Liver (tissue), 3 donors: ENCODE measurements at regions not wholly inside any gene's neighbourhood (a gene's known extent, or its start where the extent isn't known, plus 50 kb on each side); places are given as distances from the start of the nearest gene placed in this dataset.

Experiments
- ATF3 ChIP-seq: IDR thresholded peaks from 2 replicates; pipeline ENCODE4 v1.6.1; 2016; ENCODE audit warnings: antibody characterized with exemption
- FOXA1 ChIP-seq: IDR thresholded peaks from 2 replicates; pipeline ENCODE4 v1.6.1; 2016; ENCODE audit warnings: antibody characterized with exemption
- MAX ChIP-seq: IDR thresholded peaks from 2 replicates; pipeline ENCODE4 v1.6.1; 2016; ENCODE audit warnings: antibody characterized with exemption
- RAD21 ChIP-seq, 2 donors: IDR thresholded peaks; 2 replicates each; pipeline ENCODE4 v1.6.1; 2016; ENCODE audit warnings: antibody characterized with exemption in 2 of 2, mild to moderate bottlenecking in 2 of 2
- TAF1 ChIP-seq: conservative IDR thresholded peaks from 2 replicates; pipeline ENCODE4 v1.6.1; 2016; ENCODE audit warnings: antibody characterized with exemption, mild to moderate bottlenecking
- ZBTB33 ChIP-seq: IDR thresholded peaks from 2 replicates; pipeline ENCODE4 v1.6.1; 2016; ENCODE audit warnings: antibody characterized with exemption
- TF ChIP-seq, protein P1 (sequence below): fragments of 150-350 bp; IDR thresholded peaks from 2 replicates; pipeline ENCODE4 v1.5.1; 2017; ENCODE audit warnings: improper control_type of control experiment, low read depth, low read length; ENCODE audit not compliant: missing input control
- TF ChIP-seq, protein P2 (sequence below): IDR thresholded peaks from 2 replicates; pipeline ENCODE4 v1.6.1; 2016; ENCODE audit warnings: antibody characterized with exemption, mild to moderate bottlenecking
- donor health status: healthy.
- donor health status: healthy.

GRCh38 chr1:199101635-199102034 is 462.8 kb downstream of the PTPRC start:
- TF ChIP-seq ATF3 (no peak), TAF1 (no peak), MAX (no peak), ZBTB33 (no peak), FOXA1 (no peak), RAD21 (IDR thresholded peaks at IDR 0.05) (no peak)
- TF ChIP-seq, protein P1, sequence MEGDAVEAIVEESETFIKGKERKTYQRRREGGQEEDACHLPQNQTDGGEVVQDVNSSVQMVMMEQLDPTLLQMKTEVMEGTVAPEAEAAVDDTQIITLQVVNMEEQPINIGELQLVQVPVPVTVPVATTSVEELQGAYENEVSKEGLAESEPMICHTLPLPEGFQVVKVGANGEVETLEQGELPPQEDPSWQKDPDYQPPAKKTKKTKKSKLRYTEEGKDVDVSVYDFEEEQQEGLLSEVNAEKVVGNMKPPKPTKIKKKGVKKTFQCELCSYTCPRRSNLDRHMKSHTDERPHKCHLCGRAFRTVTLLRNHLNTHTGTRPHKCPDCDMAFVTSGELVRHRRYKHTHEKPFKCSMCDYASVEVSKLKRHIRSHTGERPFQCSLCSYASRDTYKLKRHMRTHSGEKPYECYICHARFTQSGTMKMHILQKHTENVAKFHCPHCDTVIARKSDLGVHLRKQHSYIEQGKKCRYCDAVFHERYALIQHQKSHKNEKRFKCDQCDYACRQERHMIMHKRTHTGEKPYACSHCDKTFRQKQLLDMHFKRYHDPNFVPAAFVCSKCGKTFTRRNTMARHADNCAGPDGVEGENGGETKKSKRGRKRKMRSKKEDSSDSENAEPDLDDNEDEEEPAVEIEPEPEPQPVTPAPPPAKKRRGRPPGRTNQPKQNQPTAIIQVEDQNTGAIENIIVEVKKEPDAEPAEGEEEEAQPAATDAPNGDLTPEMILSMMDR: no peak
- TF ChIP-seq, protein P2, sequence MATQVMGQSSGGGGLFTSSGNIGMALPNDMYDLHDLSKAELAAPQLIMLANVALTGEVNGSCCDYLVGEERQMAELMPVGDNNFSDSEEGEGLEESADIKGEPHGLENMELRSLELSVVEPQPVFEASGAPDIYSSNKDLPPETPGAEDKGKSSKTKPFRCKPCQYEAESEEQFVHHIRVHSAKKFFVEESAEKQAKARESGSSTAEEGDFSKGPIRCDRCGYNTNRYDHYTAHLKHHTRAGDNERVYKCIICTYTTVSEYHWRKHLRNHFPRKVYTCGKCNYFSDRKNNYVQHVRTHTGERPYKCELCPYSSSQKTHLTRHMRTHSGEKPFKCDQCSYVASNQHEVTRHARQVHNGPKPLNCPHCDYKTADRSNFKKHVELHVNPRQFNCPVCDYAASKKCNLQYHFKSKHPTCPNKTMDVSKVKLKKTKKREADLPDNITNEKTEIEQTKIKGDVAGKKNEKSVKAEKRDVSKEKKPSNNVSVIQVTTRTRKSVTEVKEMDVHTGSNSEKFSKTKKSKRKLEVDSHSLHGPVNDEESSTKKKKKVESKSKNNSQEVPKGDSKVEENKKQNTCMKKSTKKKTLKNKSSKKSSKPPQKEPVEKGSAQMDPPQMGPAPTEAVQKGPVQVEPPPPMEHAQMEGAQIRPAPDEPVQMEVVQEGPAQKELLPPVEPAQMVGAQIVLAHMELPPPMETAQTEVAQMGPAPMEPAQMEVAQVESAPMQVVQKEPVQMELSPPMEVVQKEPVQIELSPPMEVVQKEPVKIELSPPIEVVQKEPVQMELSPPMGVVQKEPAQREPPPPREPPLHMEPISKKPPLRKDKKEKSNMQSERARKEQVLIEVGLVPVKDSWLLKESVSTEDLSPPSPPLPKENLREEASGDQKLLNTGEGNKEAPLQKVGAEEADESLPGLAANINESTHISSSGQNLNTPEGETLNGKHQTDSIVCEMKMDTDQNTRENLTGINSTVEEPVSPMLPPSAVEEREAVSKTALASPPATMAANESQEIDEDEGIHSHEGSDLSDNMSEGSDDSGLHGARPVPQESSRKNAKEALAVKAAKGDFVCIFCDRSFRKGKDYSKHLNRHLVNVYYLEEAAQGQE: no peak
